ENCODE measurements at regions not wholly inside any gene's neighbourhood (a gene's known extent, or its start where the extent isn't known, plus 50 kb on each side); places are given as distances from the start of the nearest gene placed in this dataset.

GRCh38 chr17:74051348-74051747 lies 152.1 kb upstream of the RPL38 start:
- Histone ChIP-seq H4K20me1 (replicated peaks; ENCODE audit: control insufficient read depth, insufficient read depth, low read length) (peaks cover 12% of the 10 kb centered on the region; the same call in 1 of the 2 replicates), H3K27ac (ENCODE audit: extremely low read depth, low read depth, low read length) (no peak overlapping the region), H3K27me3 (ENCODE audit: control insufficient read depth in 2 of 2, insufficient read depth in 2 of 2, low read length in 2 of 2) (peaks cover 24 to 58% of the 10 kb centered on the region in 2 experiments; a peak in 4 of 5 replicates), H3K36me3 (ENCODE audit: control insufficient read depth, insufficient read depth, low read length) (no peaks in the 10 kb centered on the region), H3K9me3 (replicated peaks; ENCODE audit: control insufficient read depth, insufficient read depth, low read depth, low read length) (no peaks in the 10 kb centered on the region), H3K9ac (ENCODE audit: insufficient read depth in 1 of 2, low read depth in 2 of 2, low read length in 2 of 2) (no peak overlapping the region), H3K9me1 (ENCODE audit: control insufficient read depth, insufficient read depth, low read length) (no peaks in the 10 kb centered on the region), H3K4me2 (ENCODE audit: insufficient read depth, low read length) (no peak overlapping the region), H2AFZ (ENCODE audit: low read depth, low read length) (no peak overlapping the region), H3K4me1 (replicated peaks in 1 of 2; ENCODE audit: control insufficient read depth in 2 of 2, insufficient read depth in 2 of 2, low read length in 2 of 2) (no peaks in the 10 kb centered on the region), H3K79me2 (ENCODE audit: control insufficient read depth, insufficient read depth, low read length) (no peaks in the 10 kb centered on the region), H3K4me3 (no peak overlapping the region)
- intact Hi-C loops (cut with micrococcal nuclease) (no loop called here), in situ Hi-C loops (cut with MboI) (no loop called here)
- no peak for DNase-seq (ENCODE audit: extremely low read depth in 1 of 4, low spot score in 3 of 4)
- CTCF ChIA-PET (ENCODE audit: low intra/inter-chr PET ratio) = no interaction called here
- ATAC-seq = no peak
- no peak for TF ChIP-seq ASH1L (IDR thresholded peaks at IDR 0.05; ENCODE audit: borderline replicate concordance, low read depth, partially characterized antibody)
- no peak for TF ChIP-seq MAFK (IDR thresholded peaks at IDR 0.05; ENCODE audit: low read length)
- TF ChIP-seq ZNF764 (CRISPR knock-in tag; IDR thresholded peaks at IDR 0.05; ENCODE audit: low read depth) = no peak
- no peak for TF ChIP-seq RFX5 (IDR thresholded peaks at IDR 0.05; ENCODE audit: low read depth, low read length)
- TF ChIP-seq SPI1 (IDR thresholded peaks at IDR 0.05; ENCODE audit: borderline replicate concordance, low read depth, low read length) = no peak
- POLR2A ChIA-PET = no interaction called here
- BruUV-seq (replicated peaks) = no TSS peak
- no peak for FAIRE-seq
- 0% methylated on average over 8 of the region's 8 CpGs for WGBS (ENCODE audit: insufficient coverage, low coverage, missing lambda C conversion rate)

- no peak overlapping the region for H3K4me2 ChIP-seq (ENCODE audit: insufficient read depth, low read length)
- TF ChIP-seq ZBTB9 (CRISPR knock-in tag; IDR thresholded peaks at IDR 0.05) (no peak), ZBTB43 (CRISPR knock-in tag; IDR thresholded peaks at IDR 0.05) (no peak), KHSRP (IDR thresholded peaks at IDR 0.05) (no peak)
- H2AFZ ChIP-seq (ENCODE audit: low read depth, low read length) = no peak overlapping the region
- no peaks in the 10 kb centered on the region for H3K4me1 ChIP-seq (replicated peaks in 1 of 2; ENCODE audit: control insufficient read depth in 2 of 2, insufficient read depth in 2 of 2, low read length in 2 of 2)
- ChIA-PET CTCF (ENCODE audit: low intra/inter-chr PET ratio) (no interaction called here), POLR2A (interaction anchor here (0.6 to 0.7 kb wide), 2 partner anchors 60 to 324 kb away, joined by 3 read pairs; no protein-coding TSS in a partner anchor)
- no TSS peak for BruUV-seq (replicated peaks)
- DNase-seq (ENCODE audit: extremely low read depth in 1 of 4, low spot score in 3 of 4) (no peak), FAIRE-seq (no peak), ATAC-seq (no peak)
- H3K79me2 ChIP-seq (ENCODE audit: control insufficient read depth, insufficient read depth, low read length) = no peaks in the 10 kb centered on the region
- H3K4me3 ChIP-seq = no peak overlapping the region
- intact Hi-C loops (cut with micrococcal nuclease) = no loop called here
- no peak overlapping the region; a peak in 1 of 4 replicates for H3K9ac ChIP-seq (ENCODE audit: insufficient read depth in 1 of 2, low read depth in 2 of 2, low read length in 2 of 2)
- in situ Hi-C loops (cut with MboI) = no loop called here
- H3K27me3 ChIP-seq (ENCODE audit: control insufficient read depth in 2 of 2, insufficient read depth in 2 of 2, low read length in 2 of 2) = peaks cover 21 to 50% of the 10 kb centered on the region in 2 experiments; a peak in 4 of 5 replicates
- 0 out of 2 replicates have a peak, but pooled peaks cover 8% of the 10 kb centered on the region for H4K20me1 ChIP-seq (replicated peaks; ENCODE audit: control insufficient read depth, insufficient read depth, low read length)
- no peaks in the 10 kb centered on the region for H3K36me3 ChIP-seq (ENCODE audit: control insufficient read depth, insufficient read depth, low read length)
- no peaks in the 10 kb centered on the region for H3K9me1 ChIP-seq (ENCODE audit: control insufficient read depth, insufficient read depth, low read length)
- H3K27ac ChIP-seq (ENCODE audit: extremely low read depth, low read depth, low read length) = no peak overlapping the region
- H3K9me3 ChIP-seq (replicated peaks; ENCODE audit: control insufficient read depth, insufficient read depth, low read depth, low read length) = no peaks in the 10 kb centered on the region
- 1% methylated on average over 21 of the region's 21 CpGs for WGBS (ENCODE audit: insufficient coverage, low coverage, missing lambda C conversion rate)
These were observed 150.3 kb upstream of the RPL38 start for GRCh38 chr17:74052993-74053711.
